SJCRH30 (cell line): ENCODE measurements at regions not wholly inside any gene's neighbourhood (a gene's known extent, or its start where the extent isn't known, plus 50 kb on each side); places are given as distances from the start of the nearest gene placed in this dataset.

Experiments
- DNase-seq, 2 experiments: peaks; one replicate each; pipeline ENCODE4 v3.0.0-alpha.2; 2015 to 2020
- H3K27ac ChIP-seq: fragments of 250-450 bp; sonication (Bioruptor Pico); 2 replicates; pipeline ENCODE4 v1.5.1; 2020; ENCODE audit warnings: mild to moderate bottlenecking, moderate library complexity
- H3K27me3 ChIP-seq: fragments of 250-450 bp; sonication (Bioruptor Pico); 2 replicates; pipeline ENCODE4 v1.5.1; 2020; ENCODE audit warnings: mild to moderate bottlenecking, moderate library complexity
- H3K36me3 ChIP-seq: fragments of 250-450 bp; sonication (Bioruptor Pico); 2 replicates; pipeline ENCODE4 v1.5.1; 2020; ENCODE audit warnings: mild to moderate bottlenecking, moderate library complexity
- H3K4me1 ChIP-seq: fragments of 250-450 bp; sonication (Bioruptor Pico); 2 replicates; pipeline ENCODE4 v1.5.1; 2020; ENCODE audit warnings: mild to moderate bottlenecking, moderate library complexity
- H3K4me3 ChIP-seq: fragments of 250-450 bp; sonication (Bioruptor Pico); 2 replicates; pipeline ENCODE4 v1.5.1; 2020; ENCODE audit warnings: mild to moderate bottlenecking, moderate library complexity
- H3K9me3 ChIP-seq: fragments of 250-450 bp; sonication (Bioruptor Pico); replicated peaks from 2 replicates; pipeline ENCODE4 v1.5.1; 2020; ENCODE audit warnings: mild to moderate bottlenecking, moderate library complexity

GRCh38 chr6:138593124-138593877 is 94.0 kb upstream of the NHSL1 start:
- Histone ChIP-seq H3K27me3 (no peaks in the 10 kb centered on the region), H3K4me3 (no peak overlapping the region), H3K36me3 (no peaks in the 10 kb centered on the region), H3K9me3 (no peaks in the 10 kb centered on the region), H3K27ac (no peak overlapping the region), H3K4me1 (no peaks in the 10 kb centered on the region)
- no peak for DNase-seq

GRCh38 chr6:138593909-138594757 is 94.8 kb upstream of the NHSL1 start:
- H3K4me3 ChIP-seq, result no peak overlapping the region
- H3K9me3 ChIP-seq, result no peaks in the 10 kb centered on the region
- H3K36me3 ChIP-seq, result no peaks in the 10 kb centered on the region
- no peaks in the 10 kb centered on the region for H3K27me3 ChIP-seq
- no peak overlapping the region for H3K27ac ChIP-seq
- no peak for DNase-seq
- H3K4me1 ChIP-seq, result no peaks in the 10 kb centered on the region

- DNase-seq, result no peak
- no peaks in the 10 kb centered on the region for H3K4me1 ChIP-seq
- H3K4me3 ChIP-seq, result no peak overlapping the region
- no peaks in the 10 kb centered on the region for H3K9me3 ChIP-seq
- H3K27ac ChIP-seq, result no peak overlapping the region
- no peaks in the 10 kb centered on the region for H3K36me3 ChIP-seq
- no peaks in the 10 kb centered on the region for H3K27me3 ChIP-seq
These were observed 95.5 kb upstream of the NHSL1 start for GRCh38 chr6:138594758-138595140.

- no peak overlapping the region for H3K27ac ChIP-seq
- no peak for DNase-seq
- H3K36me3 ChIP-seq, result no peaks in the 10 kb centered on the region
- no peak overlapping the region for H3K4me3 ChIP-seq
- H3K27me3 ChIP-seq, result no peaks in the 10 kb centered on the region
- H3K4me1 ChIP-seq, result no peaks in the 10 kb centered on the region
- no peaks in the 10 kb centered on the region for H3K9me3 ChIP-seq
These were observed 96.8 kb upstream of the NHSL1 start for GRCh38 chr6:138596126-138596525.

GRCh38 chr6:138596591-138596990 is 97.3 kb upstream of the NHSL1 start:
- no peaks in the 10 kb centered on the region for H3K36me3 ChIP-seq
- H3K27me3 ChIP-seq, result no peaks in the 10 kb centered on the region
- no peaks in the 10 kb centered on the region for H3K4me1 ChIP-seq
- no peak overlapping the region for H3K27ac ChIP-seq
- no peaks in the 10 kb centered on the region for H3K9me3 ChIP-seq
- DNase-seq, result no peak
- H3K4me3 ChIP-seq, result no peak overlapping the region

GRCh38 chr6:138597336-138597735 is 98.0 kb upstream of the NHSL1 start:
- no peaks in the 10 kb centered on the region for H3K36me3 ChIP-seq
- H3K4me1 ChIP-seq, result no peaks in the 10 kb centered on the region
- no peaks in the 10 kb centered on the region for H3K27me3 ChIP-seq
- H3K27ac ChIP-seq, result no peak overlapping the region
- H3K9me3 ChIP-seq, result no peaks in the 10 kb centered on the region
- no peak for DNase-seq
- H3K4me3 ChIP-seq, result no peak overlapping the region

GRCh38 chr6:138598562-138599173 is 99.4 kb upstream of the NHSL1 start:
- Histone ChIP-seq H3K27me3 (no peaks in the 10 kb centered on the region), H3K9me3 (no peaks in the 10 kb centered on the region), H3K27ac (no peak overlapping the region), H3K4me3 (no peak overlapping the region), H3K36me3 (no peaks in the 10 kb centered on the region), H3K4me1 (no peaks in the 10 kb centered on the region)
- no peak for DNase-seq

GRCh38 chr6:138600261-138600660 is 101.0 kb upstream of the NHSL1 start:
- H3K27ac ChIP-seq, result no peak overlapping the region
- H3K9me3 ChIP-seq, result no peaks in the 10 kb centered on the region
- H3K4me3 ChIP-seq, result no peak overlapping the region
- H3K4me1 ChIP-seq, result no peaks in the 10 kb centered on the region
- no peaks in the 10 kb centered on the region for H3K36me3 ChIP-seq
- no peak for DNase-seq
- H3K27me3 ChIP-seq, result no peaks in the 10 kb centered on the region

GRCh38 chr6:138600726-138601125 is 101.4 kb upstream of the NHSL1 start:
- Histone ChIP-seq H3K9me3 (no peaks in the 10 kb centered on the region), H3K4me1 (no peaks in the 10 kb centered on the region), H3K4me3 (no peak overlapping the region), H3K27me3 (no peaks in the 10 kb centered on the region), H3K27ac (no peak overlapping the region), H3K36me3 (no peaks in the 10 kb centered on the region)
- no peak for DNase-seq

- Histone ChIP-seq H3K4me3 (no peak overlapping the region), H3K27me3 (no peaks in the 10 kb centered on the region), H3K9me3 (no peaks in the 10 kb centered on the region), H3K4me1 (no peaks in the 10 kb centered on the region), H3K36me3 (no peaks in the 10 kb centered on the region), H3K27ac (no peak overlapping the region)
- DNase-seq, result no peak
These were observed 101.8 kb upstream of the NHSL1 start for GRCh38 chr6:138601128-138601527.

GRCh38 chr6:138605958-138606357 is 106.7 kb upstream of the NHSL1 start:
- H3K9me3 ChIP-seq, result no peaks in the 10 kb centered on the region
- no peak for DNase-seq
- H3K27ac ChIP-seq, result no peak overlapping the region
- no peaks in the 10 kb centered on the region for H3K36me3 ChIP-seq
- H3K27me3 ChIP-seq, result no peaks in the 10 kb centered on the region
- peaks cover 4% of the 10 kb centered on the region; the same call in 1 of the 2 replicates for H3K4me1 ChIP-seq
- H3K4me3 ChIP-seq, result no peak overlapping the region

GRCh38 chr6:138607478-138608433 is 108.5 kb upstream of the NHSL1 start:
- H3K27ac ChIP-seq, result no peak overlapping the region
- H3K4me3 ChIP-seq, result no peak overlapping the region
- H3K4me1 ChIP-seq, result peaks cover 4% of the 10 kb centered on the region; the same call in 1 of the 2 replicates
- no peaks in the 10 kb centered on the region for H3K27me3 ChIP-seq
- DNase-seq, result no peak
- no peaks in the 10 kb centered on the region for H3K36me3 ChIP-seq
- no peaks in the 10 kb centered on the region for H3K9me3 ChIP-seq

- peaks cover 4% of the 10 kb centered on the region; the same call in 1 of the 2 replicates for H3K4me1 ChIP-seq
- H3K9me3 ChIP-seq, result no peaks in the 10 kb centered on the region
- no peak overlapping the region for H3K4me3 ChIP-seq
- H3K36me3 ChIP-seq, result no peaks in the 10 kb centered on the region
- no peaks in the 10 kb centered on the region for H3K27me3 ChIP-seq
- DNase-seq, result no peak
- H3K27ac ChIP-seq, result no peak overlapping the region
These were observed 109.6 kb upstream of the NHSL1 start for GRCh38 chr6:138608896-138609295.

- Histone ChIP-seq H3K36me3 (no peaks in the 10 kb centered on the region), H3K27me3 (no peaks in the 10 kb centered on the region), H3K27ac (no peak overlapping the region), H3K9me3 (no peaks in the 10 kb centered on the region), H3K4me1 (peaks cover 4% of the 10 kb centered on the region; the same call in 1 of the 2 replicates), H3K4me3 (no peak overlapping the region)
- DNase-seq, result peak in 1 of 2 experiments; percentile 38
These were observed 110.6 kb upstream of the NHSL1 start for GRCh38 chr6:138609801-138610430.
